ENCODE measurements at regions not wholly inside any gene's neighbourhood (a gene's known extent, or its start where the extent isn't known, plus 50 kb on each side); places are given as distances from the start of the nearest gene placed in this dataset.

GRCh38 chr2:37873749-37874330, 51.2 kb upstream of the RMDN2 start:
- Histone ChIP-seq H3K27ac (no peak overlapping the region), H3K4me3 (no peak overlapping the region), H3K9me3 (no peaks in the 10 kb centered on the region), H3K27me3 (no peaks in the 10 kb centered on the region), H3K4me1 (ENCODE audit: insufficient read depth) (peaks cover 5% of the 10 kb centered on the region), H3K36me3 (no peaks in the 10 kb centered on the region)
- WGBS, 3 donors = 92 to 95% (median 94%) methylated on average over 7 of the region's 7 CpGs
- TF ChIP-seq POLR2A (IDR thresholded peaks at IDR 0.05) (no peak), EP300 (IDR thresholded peaks at IDR 0.05) (no peak)
- TF ChIP-seq, protein P1, sequence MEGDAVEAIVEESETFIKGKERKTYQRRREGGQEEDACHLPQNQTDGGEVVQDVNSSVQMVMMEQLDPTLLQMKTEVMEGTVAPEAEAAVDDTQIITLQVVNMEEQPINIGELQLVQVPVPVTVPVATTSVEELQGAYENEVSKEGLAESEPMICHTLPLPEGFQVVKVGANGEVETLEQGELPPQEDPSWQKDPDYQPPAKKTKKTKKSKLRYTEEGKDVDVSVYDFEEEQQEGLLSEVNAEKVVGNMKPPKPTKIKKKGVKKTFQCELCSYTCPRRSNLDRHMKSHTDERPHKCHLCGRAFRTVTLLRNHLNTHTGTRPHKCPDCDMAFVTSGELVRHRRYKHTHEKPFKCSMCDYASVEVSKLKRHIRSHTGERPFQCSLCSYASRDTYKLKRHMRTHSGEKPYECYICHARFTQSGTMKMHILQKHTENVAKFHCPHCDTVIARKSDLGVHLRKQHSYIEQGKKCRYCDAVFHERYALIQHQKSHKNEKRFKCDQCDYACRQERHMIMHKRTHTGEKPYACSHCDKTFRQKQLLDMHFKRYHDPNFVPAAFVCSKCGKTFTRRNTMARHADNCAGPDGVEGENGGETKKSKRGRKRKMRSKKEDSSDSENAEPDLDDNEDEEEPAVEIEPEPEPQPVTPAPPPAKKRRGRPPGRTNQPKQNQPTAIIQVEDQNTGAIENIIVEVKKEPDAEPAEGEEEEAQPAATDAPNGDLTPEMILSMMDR (IDR thresholded peaks at IDR 0.05) = no peak
- intact Hi-C loops (cut with DNase I) = loop anchor here in 2 of 4 donors (5.0 to 10.0 kb wide), 2 partner anchors 37 to 459 kb away; no protein-coding TSS in a partner anchor
- DNase-seq = no peak

- no peak for DNase-seq
- Histone ChIP-seq H3K4me1 (ENCODE audit: insufficient read depth) (peaks cover 5% of the 10 kb centered on the region), H3K9me3 (no peaks in the 10 kb centered on the region), H3K27ac (no peak overlapping the region), H3K36me3 (no peaks in the 10 kb centered on the region), H3K27me3 (no peaks in the 10 kb centered on the region), H3K4me3 (no peak overlapping the region)
- TF ChIP-seq, protein P1 (IDR thresholded peaks at IDR 0.05) = no peak
- TF ChIP-seq POLR2A (IDR thresholded peaks at IDR 0.05) (no peak), EP300 (IDR thresholded peaks at IDR 0.05) (no peak)
- intact Hi-C loops (cut with DNase I) = loop anchor here in 2 of 4 donors (5.0 to 10.0 kb wide), 2 partner anchors 37 to 460 kb away; no protein-coding TSS in a partner anchor
- WGBS, 3 donors = 96 to 98% (median 97%) methylated on average over 7 of the region's 7 CpGs
Measured at GRCh38 chr2:37874470-37874869, 50.6 kb upstream of the RMDN2 start.

All from ovary (tissue), 7 donors.